SIG-M5 (cell line): ENCODE measurements at regions not wholly inside any gene's neighbourhood (a gene's known extent, or its start where the extent isn't known, plus 50 kb on each side); places are given as distances from the start of the nearest gene placed in this dataset.

Experiments used
- DNase-seq: peaks from one replicate; lab custom pipeline; 2025; lab: John Stamatoyannopoulos, UW

DNA sequence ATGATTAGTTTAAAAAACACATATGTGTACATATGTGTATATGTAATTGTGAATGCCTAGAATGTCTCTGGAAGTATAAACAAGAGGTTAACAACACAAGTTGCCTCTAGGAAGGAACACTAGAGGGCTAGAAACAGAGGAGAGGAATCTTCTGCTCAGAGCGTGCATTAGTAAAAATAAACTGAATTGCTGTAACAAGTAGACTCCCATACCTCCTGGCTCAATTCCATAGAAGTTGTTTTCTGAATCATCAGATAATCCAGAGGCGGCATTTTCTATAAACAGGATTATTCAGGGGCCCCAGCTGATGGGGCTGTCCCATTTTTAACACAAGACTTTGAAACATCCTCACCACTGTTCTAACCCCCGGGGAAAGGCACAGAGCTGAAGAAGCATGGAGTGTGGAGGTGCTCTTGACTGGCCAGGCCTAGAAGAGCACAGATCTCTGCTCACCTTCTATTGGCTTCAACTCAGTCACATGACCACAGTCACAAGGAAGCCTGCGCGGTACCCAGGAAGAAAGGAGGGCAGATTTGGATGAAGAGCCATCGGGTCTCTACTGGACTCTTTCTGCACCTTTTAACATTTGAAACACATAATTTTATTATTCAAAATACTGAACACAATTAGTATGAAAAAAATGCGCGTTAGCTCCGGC lies 145.7 kb downstream of the TLE3 start:
- DNase-seq = no peak

DNA sequence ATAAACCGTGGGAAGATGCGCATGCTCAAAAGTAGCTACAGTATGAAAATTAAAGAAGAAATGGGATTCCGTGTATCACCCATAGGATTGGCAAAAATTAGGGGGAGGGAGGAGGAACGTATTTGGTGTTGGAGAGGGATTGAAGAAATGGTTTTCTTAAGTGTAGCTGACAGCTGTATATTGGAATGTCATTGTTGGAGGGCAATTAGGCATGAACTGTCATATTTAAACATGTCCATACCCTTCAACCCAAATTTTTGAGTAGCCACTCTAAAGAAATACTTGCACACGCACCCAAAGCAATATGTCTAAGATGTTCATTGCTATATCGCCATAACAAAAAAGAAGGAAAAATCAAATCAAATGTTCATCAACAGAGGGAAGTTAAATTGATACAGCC lies 144.7 kb downstream of the TLE3 start:
- no peak for DNase-seq

DNA sequence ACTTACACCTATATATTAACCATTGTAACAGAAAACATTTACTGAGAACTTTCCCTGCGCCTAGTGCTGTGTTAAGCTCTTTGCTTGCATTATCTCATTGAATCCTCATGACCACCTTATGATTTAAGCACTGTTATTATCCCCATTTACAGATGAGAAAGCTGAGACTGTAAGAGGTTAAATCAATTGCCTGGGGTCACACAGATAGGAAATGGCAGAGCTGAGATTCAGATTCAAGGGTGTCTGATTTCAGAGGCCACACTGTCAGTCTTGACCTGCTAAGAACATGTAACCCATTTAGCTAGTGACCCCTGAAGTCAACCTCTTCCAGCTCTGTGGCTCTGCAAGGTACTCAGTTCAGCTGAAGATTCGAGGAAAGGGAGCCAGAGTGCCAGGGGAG lies 143.9 kb downstream of the TLE3 start:
- DNase-seq = no peak

DNA sequence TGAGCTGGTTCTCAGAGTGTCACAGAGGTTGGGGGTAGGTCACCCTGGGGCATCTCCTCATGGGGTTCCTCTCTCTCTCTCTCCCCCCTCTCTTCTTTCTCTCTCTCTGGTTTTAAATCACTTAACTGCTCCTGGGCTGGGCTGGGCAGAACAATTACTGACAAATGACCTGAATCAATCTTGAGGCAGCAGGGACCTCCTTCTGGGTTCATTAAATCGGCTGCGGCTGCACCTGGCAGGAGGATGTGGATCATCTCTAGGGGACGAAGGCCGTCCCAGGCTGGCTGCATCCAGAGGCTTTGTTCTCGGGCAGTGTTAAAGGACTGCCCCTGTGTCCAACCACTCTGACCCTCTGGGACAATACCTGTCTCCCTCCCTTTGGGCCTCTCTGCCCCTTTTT lies 143.1 kb downstream of the TLE3 start:
- no peak for DNase-seq

DNA sequence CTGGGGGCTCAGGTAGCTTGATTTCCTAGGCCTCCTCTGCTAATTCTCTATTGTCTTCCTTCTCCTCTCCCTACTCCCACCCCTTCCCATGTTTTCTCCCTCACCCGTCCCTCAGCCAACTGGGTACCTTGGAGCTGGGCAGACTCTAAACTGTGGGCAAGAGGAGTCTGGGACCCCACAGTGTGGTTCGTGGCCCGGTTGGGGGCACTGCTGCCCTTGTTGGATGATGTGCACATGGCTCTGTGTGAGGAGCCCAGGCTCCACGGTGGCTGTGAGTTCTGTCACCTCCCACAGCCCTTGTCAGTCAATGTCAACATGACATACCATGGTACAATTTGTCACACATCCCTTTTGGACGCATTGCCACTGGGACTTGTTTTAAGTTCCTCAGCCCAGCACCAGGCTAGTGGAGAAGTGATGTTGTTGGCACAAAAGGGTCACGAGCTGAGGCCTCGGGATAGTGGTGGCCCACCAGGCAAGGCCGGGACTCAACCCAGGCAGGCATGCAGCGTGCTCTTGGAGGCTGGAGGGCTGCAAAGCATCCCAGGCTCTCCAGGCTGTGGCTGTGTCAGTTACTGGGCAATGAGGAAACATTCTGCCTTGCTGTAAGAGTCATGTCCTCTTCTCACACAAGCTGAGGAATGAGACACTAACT lies 142.3 kb downstream of the TLE3 start:
- DNase-seq = no peak

DNA sequence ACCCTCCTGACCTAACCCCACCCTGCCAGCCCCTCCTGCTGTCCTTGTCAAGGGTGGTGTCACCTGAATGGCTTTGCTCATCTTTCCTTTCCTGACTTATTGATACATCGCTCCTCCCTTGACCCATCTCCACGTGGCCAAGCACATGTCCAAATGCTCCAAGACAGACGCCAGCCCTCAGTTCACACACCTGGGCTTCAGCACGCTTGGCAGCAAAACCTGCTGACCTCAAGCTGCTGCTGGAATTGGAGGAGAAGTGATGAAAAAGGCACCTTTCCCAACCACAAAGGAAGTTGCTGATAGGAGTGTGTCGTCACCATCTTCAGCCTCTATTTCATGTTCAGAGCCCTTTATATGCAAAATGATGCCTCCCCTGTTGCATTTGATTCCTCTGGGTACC lies 141.3 kb downstream of the TLE3 start:
- no peak for DNase-seq

DNA sequence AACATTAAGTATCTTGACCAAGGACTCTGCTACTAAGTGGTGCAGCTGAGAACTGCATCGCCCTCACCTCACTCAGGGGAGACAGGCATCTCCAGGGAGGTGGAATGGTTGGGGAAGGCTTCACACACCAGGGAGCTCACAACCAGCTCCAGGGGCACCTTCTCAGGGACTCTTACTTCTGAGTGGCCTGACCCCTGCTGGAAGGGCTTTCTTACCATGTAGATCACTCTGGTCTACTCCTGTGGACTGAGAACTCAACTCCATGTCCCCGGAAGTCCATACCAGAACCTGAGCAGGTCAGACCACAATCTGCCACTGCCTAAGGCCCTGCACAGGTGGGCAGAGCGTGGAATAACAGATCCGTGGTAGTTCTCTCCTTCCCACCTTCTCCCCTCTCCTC lies 140.5 kb downstream of the TLE3 start:
- DNase-seq = no peak

DNA sequence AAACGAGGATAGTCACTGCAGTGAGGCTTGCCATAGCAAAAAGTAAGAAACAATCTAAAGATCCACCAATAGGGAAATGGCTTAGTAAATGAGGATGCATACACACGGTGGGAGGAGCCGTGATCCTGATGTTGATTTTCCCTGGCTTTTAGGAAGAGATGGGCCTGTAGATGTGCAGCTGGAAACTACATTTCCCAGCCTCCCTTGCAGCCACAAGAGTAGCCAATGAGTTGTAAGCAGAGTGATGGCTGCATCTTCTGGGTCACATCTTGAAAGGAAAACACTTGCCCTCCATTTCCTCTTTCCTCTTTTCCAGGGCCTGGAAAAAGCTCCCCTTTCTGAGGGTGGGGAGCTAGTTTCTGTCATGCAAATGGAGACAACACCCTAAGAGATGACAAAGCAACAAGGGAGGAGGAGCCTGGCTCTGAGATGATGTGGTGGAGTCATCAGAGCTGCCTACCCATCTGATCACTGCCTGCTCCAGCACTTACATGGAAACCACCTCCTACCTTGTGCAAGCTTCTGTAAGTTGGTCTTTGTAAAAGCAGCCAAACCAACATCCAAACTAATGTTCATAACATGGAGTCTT lies 139.1 kb downstream of the TLE3 start:
- DNase-seq = no peak

DNA sequence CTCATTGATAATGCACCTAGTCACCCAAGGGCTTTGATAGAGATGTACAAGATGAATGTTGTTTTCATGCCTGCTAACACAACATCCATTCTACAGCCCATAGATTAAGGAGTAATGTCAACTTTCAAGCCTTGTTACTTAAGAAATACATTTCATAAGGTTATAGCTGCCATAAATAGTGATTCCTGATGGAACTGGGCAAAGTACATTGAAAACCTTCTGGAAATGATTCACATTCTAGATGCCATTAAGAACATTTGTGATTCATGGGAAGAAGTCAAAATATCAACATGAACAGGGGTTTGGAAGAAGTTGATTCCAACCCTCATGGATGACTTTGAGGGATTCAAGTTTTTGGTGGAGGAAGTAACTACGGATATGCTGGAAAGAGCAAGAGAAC lies 135.2 kb downstream of the TLE3 start:
- DNase-seq = no peak

DNA sequence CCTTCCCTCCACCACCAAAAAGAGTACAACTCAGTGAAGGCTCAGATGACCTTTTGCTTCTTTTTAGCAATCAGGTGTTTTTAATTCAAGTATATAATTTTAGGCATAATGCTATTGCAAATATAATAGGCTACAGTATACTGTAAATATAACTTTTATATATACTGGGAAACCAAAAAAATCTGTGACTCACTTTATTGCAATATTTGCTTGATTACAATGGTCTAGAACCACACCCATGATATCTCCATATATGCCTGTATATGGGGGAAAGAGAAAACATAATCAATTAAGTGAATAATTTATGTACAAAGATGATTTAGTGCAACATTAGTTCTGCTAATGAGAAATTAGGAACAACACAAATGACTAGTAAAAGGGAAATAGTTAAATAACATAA lies 134.3 kb downstream of the TLE3 start:
- DNase-seq = no peak

DNA sequence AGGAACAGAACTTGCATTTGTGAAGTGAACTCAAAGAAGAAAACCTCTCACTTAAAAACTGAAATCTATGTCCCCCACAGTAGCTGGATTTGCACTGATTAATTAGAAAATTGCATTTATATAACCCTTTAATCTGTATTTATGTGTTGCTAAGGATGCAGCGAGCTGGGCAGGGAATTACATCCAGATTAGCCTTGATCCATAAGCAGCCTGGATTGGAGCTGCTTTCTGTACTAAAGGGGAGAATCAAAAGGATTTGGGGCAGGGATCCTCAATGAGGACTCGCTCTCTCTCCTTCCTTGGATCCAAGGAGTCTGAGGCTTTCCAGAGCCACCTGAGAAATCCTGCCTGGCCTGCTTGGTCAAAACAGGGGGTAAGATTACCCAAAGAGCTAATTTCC lies 125.9 kb downstream of the TLE3 start:
- DNase-seq = no peak

DNA sequence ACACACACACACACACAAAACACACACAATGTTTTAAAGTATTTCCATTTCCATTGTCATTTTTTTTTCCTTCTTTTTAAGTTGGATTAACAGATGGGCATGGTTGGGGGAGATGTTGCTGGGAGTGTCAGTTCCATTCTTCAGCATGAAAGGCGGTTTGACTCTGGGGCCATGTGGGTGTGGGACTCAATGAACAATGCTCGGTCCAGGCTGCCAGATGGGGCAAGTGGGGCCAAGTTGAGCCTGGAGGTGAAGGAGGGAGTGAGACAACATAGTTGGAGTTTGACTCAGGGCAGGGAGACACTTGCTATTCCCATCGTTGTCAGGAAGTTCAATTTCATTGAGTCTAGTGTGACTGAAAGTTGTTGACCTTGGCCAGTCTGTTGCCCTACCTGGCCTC lies 125.3 kb downstream of the TLE3 start:
- DNase-seq = no peak

DNA sequence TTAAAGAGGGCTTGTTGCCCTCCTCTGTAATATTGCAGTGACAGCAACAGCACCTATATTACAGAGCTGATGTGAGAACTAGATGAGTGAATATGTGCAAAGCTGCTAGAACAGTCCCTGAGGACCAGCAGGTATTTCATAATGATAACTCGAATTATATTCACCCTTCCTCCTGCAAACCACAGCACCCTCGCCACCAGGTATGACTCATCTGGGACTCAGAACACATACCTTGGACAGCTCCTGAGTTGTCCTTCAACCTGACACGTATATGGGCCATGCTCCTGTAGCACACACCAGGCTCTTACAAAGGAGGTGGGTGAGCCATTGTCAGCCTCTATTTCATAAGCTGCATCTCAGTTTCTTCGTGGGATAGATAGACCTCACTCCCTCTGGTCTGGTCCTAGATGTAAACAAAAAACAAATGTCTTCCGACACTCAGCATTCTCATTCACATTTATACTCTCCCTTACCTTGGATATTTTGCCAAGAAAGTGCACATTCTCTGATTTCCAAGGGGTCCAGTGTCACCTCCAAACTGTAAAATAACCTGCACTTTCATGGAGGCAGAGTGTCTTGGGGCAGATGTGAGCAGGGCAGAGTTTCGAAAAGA lies 124.5 kb downstream of the TLE3 start:
- no peak for DNase-seq

DNA sequence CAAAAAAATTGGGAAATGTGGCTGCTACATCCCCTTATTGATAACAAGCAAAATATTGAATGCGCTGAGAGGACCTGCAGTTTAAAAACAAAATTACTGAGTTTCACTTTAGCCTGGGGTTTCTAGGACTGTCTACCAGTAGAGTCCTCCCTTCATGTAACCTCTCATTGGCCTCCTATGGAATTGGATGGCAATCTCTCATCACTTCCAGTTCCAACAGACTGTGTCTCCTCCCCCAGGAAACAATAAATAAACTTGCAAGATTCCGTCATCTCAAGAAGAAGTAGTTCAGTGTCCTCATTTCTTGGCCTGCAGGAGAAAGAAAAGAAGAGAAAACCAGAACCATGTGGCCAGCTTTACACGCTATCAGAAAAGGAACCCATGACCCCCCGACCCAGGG lies 123.8 kb downstream of the TLE3 start:
- no peak for DNase-seq

DNA sequence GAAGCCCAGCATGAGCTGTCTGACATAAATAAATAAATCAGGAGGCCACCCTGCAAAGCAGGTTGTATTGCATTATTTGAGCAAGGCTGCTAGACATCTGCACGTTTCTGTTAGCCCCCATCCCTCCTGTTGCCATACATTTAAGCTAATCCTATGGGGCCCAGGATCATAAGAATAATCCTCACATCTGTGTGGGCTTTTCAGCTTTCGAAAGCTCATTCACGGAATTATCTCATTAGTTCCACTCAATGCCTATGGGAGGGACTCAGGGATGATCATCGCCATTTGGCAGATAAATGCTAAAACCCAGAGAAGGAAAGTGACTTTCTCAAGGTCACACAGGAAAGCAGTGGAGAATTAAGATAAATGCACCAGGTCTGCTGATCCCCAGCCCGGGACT lies 123.4 kb downstream of the TLE3 start:
- no peak for DNase-seq

DNA sequence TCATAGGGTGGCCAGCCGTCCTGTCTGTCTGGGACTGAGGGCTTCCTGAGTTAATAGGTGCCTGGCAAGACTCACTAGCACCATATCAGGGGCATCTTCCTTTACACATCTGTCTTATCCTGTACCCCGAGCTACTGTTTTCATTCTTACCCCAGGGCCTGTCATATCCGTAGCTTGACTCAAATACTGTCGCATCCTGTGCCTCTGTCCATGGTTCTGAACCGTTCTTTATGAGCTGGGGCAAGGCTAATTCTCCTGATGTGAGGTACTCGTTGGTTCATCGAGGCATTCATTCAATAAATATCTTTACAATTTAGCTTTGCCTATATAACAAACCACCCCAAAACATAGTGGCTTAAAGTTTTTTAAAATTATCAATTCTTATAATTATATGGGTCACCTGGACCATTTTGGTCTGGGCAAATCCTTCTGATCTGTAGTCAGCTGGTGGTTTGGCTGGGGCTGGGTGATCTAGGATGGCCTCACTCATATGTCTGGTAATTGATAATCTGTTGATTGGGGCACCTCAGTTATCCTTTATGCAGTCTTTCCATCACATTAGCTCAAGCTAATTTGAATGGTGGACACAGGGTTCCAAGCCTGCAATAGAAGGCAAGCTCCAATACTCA lies 121.2 kb downstream of the TLE3 start:
- DNase-seq = no peak

DNA sequence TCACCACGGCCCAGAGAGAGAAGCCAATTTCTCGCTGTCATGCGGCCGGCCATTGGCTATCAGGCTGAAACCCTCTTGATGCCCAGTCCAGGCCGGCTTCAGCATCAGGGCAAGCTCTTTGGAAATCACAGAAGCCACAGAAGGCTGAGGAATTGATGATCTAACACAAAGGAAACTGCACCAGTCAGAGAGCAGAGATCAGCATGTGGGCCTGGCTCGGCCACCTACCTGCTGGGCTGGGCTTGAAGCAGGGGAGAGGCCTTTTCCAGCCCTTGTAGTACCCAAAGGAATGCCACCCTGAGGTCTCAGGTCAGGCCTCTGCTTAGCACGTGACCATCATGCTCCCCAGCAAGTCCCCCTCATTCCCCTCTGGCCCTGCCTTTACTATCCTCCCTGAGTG lies 119.1 kb downstream of the TLE3 start:
- DNase-seq = no peak

DNA sequence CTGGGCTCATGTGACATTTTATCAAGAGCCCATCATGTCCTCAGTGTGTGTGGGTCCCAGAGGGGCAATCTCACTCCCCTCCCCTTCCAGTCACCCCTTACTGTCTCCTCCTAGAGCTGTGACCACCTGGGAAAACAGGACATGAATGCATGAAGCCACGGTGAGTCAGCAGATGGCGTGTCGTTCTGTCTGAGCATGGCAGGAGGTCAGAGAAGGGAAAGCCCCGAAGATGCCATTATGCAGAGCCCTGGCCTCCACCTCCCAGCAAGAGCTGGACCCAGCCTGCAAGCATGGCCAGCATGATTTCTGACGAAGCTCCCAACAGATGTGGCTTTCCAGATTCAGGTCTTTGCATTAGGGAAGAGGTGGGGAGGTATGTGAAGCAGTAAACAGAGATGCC lies 118.5 kb downstream of the TLE3 start:
- no peak for DNase-seq

DNA sequence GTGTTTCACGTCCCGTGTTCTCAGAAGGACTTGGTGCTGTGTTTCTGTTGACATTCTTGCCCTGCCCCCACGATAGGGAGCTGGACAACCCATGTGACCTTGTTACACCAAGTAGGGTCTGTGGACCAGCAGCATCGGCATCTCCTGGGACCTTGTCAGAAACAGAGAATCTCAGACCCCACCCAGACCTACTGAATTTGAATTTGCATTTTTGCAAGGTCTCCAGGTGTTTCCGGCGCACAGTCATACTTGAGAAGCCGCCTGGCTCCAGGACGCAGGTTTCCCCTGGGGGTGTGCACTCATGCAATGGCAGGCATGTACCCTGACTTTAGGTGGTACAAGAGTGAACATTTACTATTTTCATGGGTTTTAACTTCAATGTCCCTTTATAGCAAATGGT lies 117.9 kb downstream of the TLE3 start:
- no peak for DNase-seq

DNA sequence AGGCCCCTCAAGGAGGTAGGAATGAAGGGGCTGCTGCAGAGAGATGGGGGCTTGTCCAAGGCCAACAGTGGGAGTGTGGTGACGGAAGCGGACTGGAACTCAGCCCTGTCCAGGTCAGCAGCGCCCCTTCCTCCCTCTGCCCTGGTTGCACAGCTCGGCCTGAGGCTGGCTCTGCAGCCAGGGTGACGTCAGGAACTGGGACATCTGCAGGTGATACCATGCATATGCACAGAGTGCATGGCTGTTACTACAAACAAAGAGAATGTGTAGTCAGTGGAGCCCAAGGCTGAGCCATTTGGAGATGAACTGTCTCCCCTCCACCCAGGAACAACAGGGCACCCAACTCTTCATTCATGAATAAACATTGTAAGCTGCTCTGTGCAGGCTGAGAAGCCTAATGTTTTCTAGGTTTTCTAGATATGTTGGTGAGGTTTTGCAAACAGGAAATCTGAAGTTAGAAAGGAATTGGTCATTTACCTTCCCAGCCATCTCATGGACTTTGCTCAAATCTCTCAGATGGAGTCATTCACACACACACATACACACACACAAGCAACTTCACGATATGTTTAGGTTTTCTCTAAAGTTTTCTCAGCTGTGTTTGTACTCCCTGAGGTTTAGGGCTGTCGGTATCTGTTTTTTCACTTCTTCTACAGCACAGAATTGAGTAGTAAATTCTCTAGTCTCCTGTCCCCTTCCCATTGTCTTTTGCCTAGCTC lies 117.2 kb downstream of the TLE3 start:
- DNase-seq = no peak

DNA sequence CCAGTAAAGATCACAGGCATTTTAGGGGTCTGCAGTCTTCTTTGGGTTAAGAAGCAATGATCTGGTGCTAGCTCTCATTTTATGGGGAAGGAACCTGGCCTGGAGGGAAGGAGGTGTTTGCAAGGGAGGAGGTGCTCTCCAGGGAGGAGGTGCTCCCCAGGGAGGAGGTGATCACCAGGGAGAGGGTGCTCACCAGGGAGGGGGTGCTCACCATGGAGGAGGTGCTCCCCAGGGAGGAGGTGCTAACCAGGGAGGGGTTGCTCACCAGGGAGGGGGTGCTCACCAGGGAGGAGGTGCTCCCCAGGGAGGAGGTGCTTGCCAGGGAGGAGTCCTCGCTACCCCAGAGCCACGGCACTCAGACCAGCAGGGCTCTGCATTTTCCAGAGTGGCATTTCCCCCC lies 115.7 kb downstream of the TLE3 start:
- DNase-seq = no peak

DNA sequence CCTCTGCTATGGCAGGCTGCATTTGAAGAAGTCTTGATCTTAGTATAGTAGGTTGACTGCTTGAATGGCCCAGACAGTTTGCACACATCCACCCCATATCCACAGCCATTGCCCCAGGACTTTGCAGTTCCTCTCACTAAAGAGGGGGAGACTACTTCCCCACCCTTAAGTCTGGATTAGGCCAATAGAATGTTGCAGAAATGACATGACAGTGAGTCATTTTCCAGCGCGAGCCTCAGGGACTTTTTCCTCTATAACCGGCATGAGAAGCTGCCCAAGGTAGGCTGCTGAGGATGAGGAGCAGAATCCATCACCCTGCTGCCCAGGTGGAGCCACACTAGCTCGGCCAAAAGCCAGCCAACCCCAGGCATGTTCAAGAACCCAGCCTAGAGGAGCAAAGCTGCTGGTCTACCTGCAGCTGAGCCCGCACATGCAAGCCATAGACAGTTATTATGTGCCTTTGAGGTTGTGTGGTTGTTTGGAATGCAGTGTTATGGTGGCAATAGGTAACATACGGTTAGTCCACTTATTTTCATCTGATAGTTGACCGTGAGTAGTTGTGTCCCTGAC lies 113.9 kb downstream of the TLE3 start:
- DNase-seq = no peak
